ENCODE measurements at regions not wholly inside any gene's neighbourhood (a gene's known extent, or its start where the extent isn't known, plus 50 kb on each side); places are given as distances from the start of the nearest gene placed in this dataset.
"Not testable (repeated sequence)": the region's sequence is repeated elsewhere in the genome, so short reads cannot be mapped to it uniquely, and the experiment has no call there.

DNA sequence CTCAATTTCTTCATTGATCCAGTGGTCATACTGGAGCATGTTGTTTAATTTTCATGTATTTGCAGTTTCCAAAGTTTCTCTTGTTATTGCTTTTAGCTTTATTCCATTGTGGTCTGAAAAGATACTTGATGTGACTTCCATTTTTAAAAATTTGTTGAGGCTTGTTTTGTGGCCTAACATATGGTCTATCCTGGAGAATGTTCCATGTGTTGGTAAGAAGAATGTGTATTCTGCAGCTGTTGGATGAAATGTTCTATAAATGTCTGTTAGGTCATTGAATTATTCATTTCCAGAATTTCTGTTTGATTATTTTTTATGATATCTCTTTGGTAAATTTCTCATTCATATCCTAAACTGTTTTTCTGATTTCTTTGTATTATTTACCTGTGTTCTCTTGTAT, 139.8 kb upstream of the THUMPD2 start:
- Mint-ChIP-seq H3K4me1 (no peaks in the 10 kb centered on the region), H3K9me3 (no peaks in the 10 kb centered on the region), H3K36me3 (no peaks in the 10 kb centered on the region), H3K27ac (no peak overlapping the region), H3K4me3 (no peak overlapping the region), H3K27me3 (peaks cover 0 to 5% (median 0%) of the 10 kb centered on the region in 5 donors)
- DNase-seq (no peak), ATAC-seq (no peak)
- POLR2A ChIA-PET = no interaction called here

DNA sequence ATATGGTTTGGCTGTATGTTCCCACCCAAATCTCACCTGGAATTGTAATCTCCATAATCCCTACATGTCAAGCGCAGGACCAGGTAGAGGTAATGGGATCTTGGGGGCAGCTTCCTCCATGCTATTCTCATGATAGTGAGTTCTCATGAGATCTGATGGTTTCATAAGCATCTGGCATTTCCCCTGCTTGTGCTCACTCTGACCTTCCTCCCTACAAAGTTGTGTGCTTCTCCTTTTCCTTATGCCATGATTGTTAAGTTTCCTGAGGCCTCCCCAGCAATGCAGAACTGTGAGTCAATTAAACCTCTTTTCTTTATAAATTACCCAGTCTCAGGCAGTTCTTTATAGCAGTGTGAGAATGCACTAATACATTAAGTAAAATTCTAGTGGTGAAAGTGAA, 138.3 kb upstream of the THUMPD2 start:
- ATAC-seq = not testable (repeated sequence)

DNA sequence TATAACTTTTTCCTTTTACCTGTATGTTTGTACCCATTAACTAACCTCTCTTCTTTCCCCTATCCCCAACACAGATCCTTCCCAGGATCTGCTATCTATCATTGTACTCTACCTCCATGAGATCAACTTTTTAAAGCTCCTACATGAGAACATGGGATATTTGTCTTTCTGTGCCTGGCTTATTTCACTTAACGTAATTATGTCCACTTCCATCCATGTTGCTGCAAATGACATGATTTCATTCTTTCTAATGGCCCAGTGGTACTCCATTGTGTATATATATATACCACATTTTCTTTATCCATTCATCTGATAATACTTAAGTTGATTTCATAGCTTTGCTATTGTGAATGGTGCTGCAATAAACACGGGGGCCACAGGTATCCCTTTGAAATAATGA, 135.9 kb upstream of the THUMPD2 start:
- POLR2A ChIA-PET = no interaction called here
- no peak overlapping the region for H3K4me3 Mint-ChIP-seq
- ATAC-seq (no peak), DNase-seq (no peak)
- H3K4me1 Mint-ChIP-seq = no peaks in the 10 kb centered on the region
- no peaks in the 10 kb centered on the region for H3K9me3 Mint-ChIP-seq
- H3K27ac Mint-ChIP-seq = no peak overlapping the region
- peaks cover 0 to 12% (median 5%) of the 10 kb centered on the region in 5 donors for H3K27me3 Mint-ChIP-seq
- H3K36me3 Mint-ChIP-seq = no peaks in the 10 kb centered on the region

More for the DNA sequence above, 138.3 kb upstream of the THUMPD2 start:
- H3K27ac Mint-ChIP-seq, H3K4me3 Mint-ChIP-seq, H3K27me3 Mint-ChIP-seq, DNase-seq, H3K36me3 Mint-ChIP-seq, POLR2A ChIA-PET, H3K4me1 Mint-ChIP-seq, H3K9me3 Mint-ChIP-seq: not testable (repeated sequence)

DNA sequence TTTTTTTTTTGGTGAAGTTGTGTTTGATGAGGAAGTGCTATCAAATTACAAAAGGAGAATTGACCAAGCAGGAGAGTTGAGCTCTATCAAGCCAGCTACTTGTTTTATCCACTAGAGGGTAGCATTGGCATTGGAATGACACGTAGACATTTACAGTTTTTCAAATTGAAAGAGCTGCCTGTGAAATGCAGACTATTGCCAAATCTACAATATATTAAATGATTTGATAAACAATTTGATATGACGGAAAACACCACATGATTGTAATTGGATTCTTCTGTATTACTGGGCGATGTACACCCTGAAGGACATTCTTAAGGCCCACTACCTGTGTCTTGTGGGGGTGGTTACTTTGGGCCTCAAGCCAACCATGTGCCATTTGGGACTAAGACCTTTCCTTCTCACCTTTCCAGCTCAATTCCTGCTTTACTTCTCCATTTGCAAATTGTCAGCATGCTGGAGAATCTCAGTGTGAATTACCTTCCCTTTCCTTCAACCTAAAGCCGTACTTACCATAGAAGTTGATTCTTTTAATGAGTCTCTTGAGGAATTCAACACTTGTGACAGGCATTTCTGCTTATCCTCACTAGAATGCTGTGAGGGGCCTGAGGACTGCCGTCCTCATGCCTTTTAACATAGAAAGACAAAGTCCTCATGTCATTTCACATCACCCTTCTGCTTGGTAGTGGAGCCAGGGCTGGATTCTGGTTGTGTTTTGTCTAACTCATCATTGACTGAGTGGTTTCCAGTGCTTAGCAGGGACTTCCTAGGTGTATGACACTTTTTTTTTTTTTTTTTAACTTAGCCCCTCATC, 134.8 kb upstream of the THUMPD2 start:
- Mint-ChIP-seq H3K36me3 (no peaks in the 10 kb centered on the region), H3K4me1 (no peaks in the 10 kb centered on the region), H3K27ac (no peak overlapping the region), H3K9me3 (no peaks in the 10 kb centered on the region), H3K4me3 (no peak overlapping the region), H3K27me3 (peaks cover 0 to 16% (median 5%) of the 10 kb centered on the region in 5 donors)
- POLR2A ChIA-PET = interaction anchor here (0.6 kb wide), 1 partner anchor 528 kb away, joined by 3 read pairs; no protein-coding TSS in a partner anchor
- DNase-seq = peak in 3 of 10 donors; percentile 15 to 43 (median 24)
- ATAC-seq = no peak

DNA sequence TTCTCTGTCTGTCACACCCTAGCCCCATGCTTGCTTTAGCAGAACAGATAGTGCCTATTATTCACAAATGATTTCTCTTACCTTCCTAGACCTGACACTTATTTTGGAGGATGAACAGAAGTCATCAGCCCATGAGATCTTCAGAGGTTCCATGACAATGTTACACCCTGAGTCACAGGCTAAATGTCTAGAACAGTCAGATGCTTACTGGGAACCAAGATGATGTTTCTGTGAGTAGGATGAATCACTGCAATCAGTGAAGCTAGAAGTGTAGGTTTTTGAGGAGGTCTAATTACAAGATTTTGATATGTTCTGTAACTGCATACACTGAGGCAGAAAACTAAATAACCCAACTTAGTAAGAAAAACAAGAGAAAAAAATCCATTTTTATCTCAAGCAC, 123.0 kb upstream of the THUMPD2 start:
- H3K36me3 Mint-ChIP-seq = no peaks in the 10 kb centered on the region
- no peak overlapping the region for H3K27ac Mint-ChIP-seq
- no peaks in the 10 kb centered on the region for H3K4me1 Mint-ChIP-seq
- peaks cover 0 to 8% (median 1%) of the 10 kb centered on the region in 5 donors for H3K27me3 Mint-ChIP-seq
- POLR2A ChIA-PET = no interaction called here
- H3K4me3 Mint-ChIP-seq = no peak overlapping the region
- H3K9me3 Mint-ChIP-seq = no peaks in the 10 kb centered on the region
- ATAC-seq (no peak), DNase-seq (no peak)

DNA sequence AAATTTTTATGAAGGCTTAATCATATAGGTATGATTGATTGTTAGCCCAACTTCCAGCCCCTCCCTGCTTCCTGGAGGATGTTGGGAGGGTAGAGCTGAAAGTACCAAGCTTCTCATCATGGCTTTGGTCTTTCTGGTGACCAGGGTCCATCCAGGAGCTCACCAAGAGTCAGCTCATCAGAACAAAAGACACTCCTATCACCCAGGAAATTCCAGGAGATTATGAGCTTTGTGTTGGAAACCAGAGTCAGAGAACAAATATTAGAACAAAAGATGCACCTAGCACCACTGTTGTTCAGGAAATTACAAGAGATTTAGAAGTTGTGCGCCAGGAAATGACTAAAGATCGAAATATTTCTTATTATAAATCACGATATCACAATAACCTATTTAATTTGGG, 119.9 kb upstream of the THUMPD2 start:
- no peak for DNase-seq
- Mint-ChIP-seq H3K27me3 (peaks cover 0 to 5% (median 1%) of the 10 kb centered on the region in 5 donors), H3K27ac (no peak overlapping the region), H3K4me3 (no peak overlapping the region), H3K9me3 (no peaks in the 10 kb centered on the region), H3K4me1 (no peaks in the 10 kb centered on the region), H3K36me3 (no peaks in the 10 kb centered on the region)
- POLR2A ChIA-PET = no interaction called here
- ATAC-seq = no peak

DNA sequence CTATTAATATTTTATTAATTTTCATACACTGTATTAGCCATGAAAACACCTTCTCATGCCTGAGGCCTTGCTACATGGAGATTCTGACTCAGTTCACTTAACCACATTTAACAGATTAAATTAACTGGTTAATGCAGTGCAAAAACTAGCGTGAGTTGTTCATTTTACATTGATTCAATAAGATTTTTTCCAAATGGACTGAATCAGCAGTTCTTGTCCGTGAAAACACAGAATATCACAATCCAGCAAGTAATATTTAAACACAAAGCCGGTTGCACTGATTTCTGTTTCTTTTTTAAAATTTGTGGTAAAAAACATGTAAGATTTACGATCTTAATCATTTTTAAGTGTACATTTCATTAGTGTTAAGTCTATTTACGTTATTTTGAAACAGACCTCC, 118.2 kb upstream of the THUMPD2 start:
- Mint-ChIP-seq H3K27me3 (peaks cover 0 to 5% (median 1%) of the 10 kb centered on the region in 5 donors), H3K4me1 (no peaks in the 10 kb centered on the region), H3K27ac (no peak overlapping the region), H3K9me3 (no peaks in the 10 kb centered on the region), H3K36me3 (no peaks in the 10 kb centered on the region), H3K4me3 (no peak overlapping the region)
- POLR2A ChIA-PET = no interaction called here
- no peak for ATAC-seq
- DNase-seq = no peak

DNA sequence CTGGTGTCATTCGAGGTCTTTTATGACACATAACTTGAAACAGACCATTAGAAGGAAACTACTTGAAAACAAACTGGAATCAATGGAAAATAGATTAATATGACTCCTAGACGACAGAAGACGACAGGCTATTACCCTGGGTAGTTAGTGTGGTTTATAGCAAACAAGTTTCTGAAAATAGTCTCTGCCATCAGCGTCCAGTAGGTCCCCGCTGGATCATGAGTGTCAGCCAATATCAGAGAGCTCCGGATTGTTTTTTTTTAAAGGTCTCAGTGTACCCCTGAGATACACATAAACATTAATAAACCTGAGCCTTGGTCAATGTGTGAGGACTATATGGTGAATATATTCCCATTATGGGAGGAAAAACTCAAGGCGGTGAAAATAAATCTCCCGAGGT, 115.0 kb upstream of the THUMPD2 start:
- no peaks in the 10 kb centered on the region for H3K36me3 Mint-ChIP-seq
- DNase-seq (no peak), ATAC-seq (no peak)
- H3K9me3 Mint-ChIP-seq = no peaks in the 10 kb centered on the region
- no peaks in the 10 kb centered on the region for H3K4me1 Mint-ChIP-seq
- H3K27me3 Mint-ChIP-seq = peaks cover 0 to 5% (median 1%) of the 10 kb centered on the region in 5 donors
- H3K27ac Mint-ChIP-seq = no peak overlapping the region
- POLR2A ChIA-PET = no interaction called here
- H3K4me3 Mint-ChIP-seq = no peak overlapping the region

DNA sequence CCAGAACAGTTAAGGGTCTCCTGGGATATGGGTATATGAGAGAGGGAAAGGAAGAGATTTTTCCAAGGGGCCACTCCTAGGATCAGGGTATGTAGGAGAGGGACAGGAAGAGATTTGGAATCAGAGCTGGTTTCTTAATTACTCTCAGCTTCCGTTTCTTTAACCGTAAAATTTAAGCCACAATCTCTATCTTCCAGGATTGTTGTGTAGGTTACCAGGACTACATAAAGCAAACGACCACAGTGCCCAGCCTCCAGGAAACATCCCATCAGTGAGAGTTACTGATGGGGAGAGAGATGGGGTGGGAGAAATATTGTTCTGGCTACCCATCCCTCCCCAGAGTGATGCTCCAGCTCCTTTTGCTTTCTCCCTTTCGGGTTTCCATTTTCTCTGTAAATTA, 114.6 kb upstream of the THUMPD2 start:
- Mint-ChIP-seq H3K4me1 (no peaks in the 10 kb centered on the region), H3K36me3 (no peaks in the 10 kb centered on the region), H3K4me3 (no peak overlapping the region), H3K27ac (no peak overlapping the region), H3K27me3 (peaks cover 0 to 5% (median 0%) of the 10 kb centered on the region in 5 donors), H3K9me3 (no peaks in the 10 kb centered on the region)
- POLR2A ChIA-PET = no interaction called here
- ATAC-seq (no peak), DNase-seq (no peak)

DNA sequence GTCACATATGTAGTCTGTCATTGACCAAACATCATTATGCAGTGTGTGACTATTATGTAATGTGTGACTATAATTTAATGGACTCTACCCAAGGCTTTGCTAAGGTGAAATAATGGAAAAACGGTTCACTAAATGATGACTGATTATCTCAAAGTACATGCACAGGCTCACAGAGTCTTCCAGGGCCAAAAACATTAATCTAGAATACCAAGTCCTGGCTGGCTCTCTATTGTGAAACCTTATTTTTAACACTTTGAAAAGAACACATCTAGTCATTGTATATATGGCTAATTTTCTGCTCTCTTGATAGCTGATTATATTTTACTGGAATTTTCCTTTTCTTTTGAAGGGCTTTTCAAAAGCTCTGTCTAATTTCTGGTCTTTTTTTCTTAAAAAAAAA, 102.9 kb upstream of the THUMPD2 start:
- DNase-seq (no peak), ATAC-seq (no peak)
- no peaks in the 10 kb centered on the region for H3K4me1 Mint-ChIP-seq
- no peak overlapping the region for H3K27ac Mint-ChIP-seq
- H3K4me3 Mint-ChIP-seq = no peak overlapping the region
- H3K36me3 Mint-ChIP-seq = peaks cover 0 to 5% (median 2%) of the 10 kb centered on the region in 3 donors
- POLR2A ChIA-PET = no interaction called here
- H3K27me3 Mint-ChIP-seq = peaks cover 0 to 10% (median 0%) of the 10 kb centered on the region in 5 donors
- peaks cover 0 to 12% (median 3%) of the 10 kb centered on the region in 9 donors for H3K9me3 Mint-ChIP-seq

DNA sequence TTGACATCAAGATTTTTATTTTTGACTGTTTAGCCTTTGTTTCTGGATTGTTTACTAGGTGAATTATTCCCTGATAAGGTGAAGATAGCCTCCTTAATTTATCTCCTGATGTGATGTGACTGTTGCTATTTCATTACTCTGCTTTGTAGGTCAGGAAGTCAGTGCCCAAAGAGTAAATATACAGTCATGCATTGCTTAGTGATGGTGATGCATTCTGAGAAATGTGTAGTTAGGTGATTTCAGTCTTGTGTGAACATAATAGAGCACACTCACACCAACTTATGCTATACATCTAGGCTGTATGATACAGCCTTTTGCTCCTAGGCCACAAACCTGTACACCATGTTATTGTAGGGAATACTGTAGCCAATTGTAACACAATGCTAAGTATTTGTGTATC, 102.4 kb upstream of the THUMPD2 start:
- DNase-seq = no peak
- ATAC-seq = no peak
- Mint-ChIP-seq H3K4me1 (no peaks in the 10 kb centered on the region), H3K36me3 (peaks cover 0 to 5% (median 2%) of the 10 kb centered on the region in 3 donors), H3K9me3 (peaks cover 0 to 12% (median 3%) of the 10 kb centered on the region in 9 donors), H3K4me3 (no peak overlapping the region), H3K27ac (no peak overlapping the region), H3K27me3 (peaks cover 0 to 7% (median 0%) of the 10 kb centered on the region in 5 donors)
- POLR2A ChIA-PET = no interaction called here

DNA sequence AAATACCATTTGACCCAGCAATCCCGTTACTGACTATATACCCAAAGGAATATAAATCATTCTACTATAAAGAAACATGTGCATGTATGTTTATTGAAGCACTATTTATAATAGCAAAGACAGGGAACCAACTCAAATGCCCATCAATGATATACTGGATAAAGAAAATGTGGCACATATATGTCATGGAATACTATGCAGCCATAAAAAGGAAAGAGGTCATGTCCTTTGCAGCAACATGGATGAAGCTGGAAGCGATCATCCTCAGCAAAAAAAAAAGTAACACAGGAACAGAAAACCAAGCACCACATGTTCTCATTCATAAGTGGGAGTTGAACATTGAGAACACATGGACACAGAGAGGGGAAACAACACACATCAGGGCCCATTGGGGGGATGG, 99.9 kb upstream of the THUMPD2 start:
- H3K4me3 Mint-ChIP-seq, H3K36me3 Mint-ChIP-seq, DNase-seq, H3K4me1 Mint-ChIP-seq, H3K27me3 Mint-ChIP-seq, H3K27ac Mint-ChIP-seq, ATAC-seq, POLR2A ChIA-PET: not testable (repeated sequence)
- peaks cover 0 to 12% (median 3%) of the 10 kb centered on the region in 9 donors for H3K9me3 Mint-ChIP-seq

DNA sequence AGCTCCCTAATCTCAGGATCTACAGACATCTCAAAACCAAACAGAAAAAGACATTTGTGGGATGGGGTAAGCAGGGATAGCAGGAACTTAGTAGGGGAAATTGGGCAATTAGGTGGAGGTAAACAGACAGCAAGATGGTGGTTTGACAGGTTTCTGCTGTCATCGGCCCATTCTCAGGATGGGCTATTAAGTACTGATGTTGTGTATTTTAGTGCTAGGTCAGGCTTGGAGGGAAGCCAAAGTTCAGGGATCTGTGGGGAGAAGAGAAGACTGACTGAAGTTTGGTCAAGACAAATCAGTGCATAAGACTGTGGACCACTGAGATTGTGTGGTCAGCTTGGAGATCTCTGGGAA, 96.8 kb upstream of the THUMPD2 start:
- Mint-ChIP-seq H3K9me3 (peaks cover 0 to 12% (median 3%) of the 10 kb centered on the region in 9 donors), H3K27ac (no peak overlapping the region), H3K4me3 (no peak overlapping the region), H3K4me1 (no peaks in the 10 kb centered on the region), H3K36me3 (peaks cover 0 to 5% (median 2%) of the 10 kb centered on the region in 3 donors), H3K27me3 (peaks cover 0 to 5% (median 0%) of the 10 kb centered on the region in 5 donors)
- DNase-seq (no peak), ATAC-seq (no peak)
- POLR2A ChIA-PET = no interaction called here

Measured in naive thymus-derived CD8-positive, alpha-beta T cell (primary cell).